IMR-90 (cell line): ENCODE measurements at regions not wholly inside any gene's neighbourhood (a gene's known extent, or its start where the extent isn't known, plus 50 kb on each side); places are given as distances from the start of the nearest gene placed in this dataset.

ENCODE experiments used
- ATAC-seq: fragments of 200-7000 bp; cut with Tn5 transposase; 2 replicates; pipeline ENCODE4 v1.9.1; 2020; ENCODE audit warnings: low read depth, mild to moderate bottlenecking, moderate library complexity
- BruUV-seq: library from RNA; stranded (reverse); fragments of 400-500 nt; replicated peaks from 2 replicates; lab custom pipeline; 2021; lab: Mats Ljungman, UMichigan
- CTCF ChIA-PET: fragments of 300-600 bp; formaldehyde crosslinking; extraction: SDS; loops from one replicate; lab custom pipeline; 2021; ENCODE audit warnings: antibody characterized with exemption; lab: Yijun Ruan, JAX
- POLR2A ChIA-PET: fragments of 300-600 bp; sonication (Branson Sonifier 250); formaldehyde crosslinking; loops from one replicate; lab custom pipeline; 2022; ENCODE audit warnings: antibody characterized with exemption; ENCODE audit not compliant: unreplicated experiment; lab: Charles Lee
- DNase-seq: peaks from one replicate; pipeline ENCODE4 v3.0.0; 2013
- H2AFZ ChIP-seq: replicated peaks from 2 replicates; pipeline ENCODE3; 2013; ENCODE audit warnings: low read length, mild to moderate bottlenecking; ENCODE audit not compliant: poor library complexity
- H2AK5ac ChIP-seq: 2 replicates; pipeline ENCODE4 v1.6.1; 2013; ENCODE audit warnings: low read depth, low read length, inconsistent platforms
- H2AK9ac ChIP-seq: replicated peaks from 2 replicates; pipeline ENCODE3; 2013; ENCODE audit warnings: mild to moderate bottlenecking, low read depth, low read length, moderate library complexity; ENCODE audit not compliant: poor library complexity
- H2BK120ac ChIP-seq: 2 replicates; pipeline ENCODE4 v1.6.1; 2013; ENCODE audit warnings: low read depth, low read length, inconsistent platforms
- H2BK15ac ChIP-seq: 3 replicates; pipeline ENCODE4 v1.6.1; 2013; ENCODE audit warnings: low read depth, low read length, inconsistent platforms
- H2BK20ac ChIP-seq: 2 replicates; pipeline ENCODE4 v1.6.1; 2013; ENCODE audit warnings: low read depth, mild to moderate bottlenecking, inconsistent platforms, low read length, moderate library complexity
- H2BK5ac ChIP-seq: 2 replicates; pipeline ENCODE4 v1.6.1; 2013; ENCODE audit warnings: mild to moderate bottlenecking, low read depth, low read length, inconsistent platforms; ENCODE audit not compliant: poor library complexity, severe bottlenecking
- H3K14ac ChIP-seq: replicated peaks from 2 replicates; pipeline ENCODE4 v1.6.1; 2013; ENCODE audit warnings: low read depth, low read length, inconsistent platforms
- H3K18ac ChIP-seq: 2 replicates; pipeline ENCODE4 v1.6.1; 2013; ENCODE audit warnings: low read depth, low read length, control low read depth
- H3K23ac ChIP-seq: 2 replicates; pipeline ENCODE4 v1.6.1; 2013; ENCODE audit warnings: low read depth, low read length, inconsistent platforms
- H3K27ac ChIP-seq: 2 replicates; pipeline ENCODE4 v1.5.1; 2013; ENCODE audit warnings: mild to moderate bottlenecking, control low read depth, low read length; ENCODE audit not compliant: insufficient read depth
- H3K27me3 ChIP-seq: 2 replicates; pipeline ENCODE4 v1.6.1; 2013; ENCODE audit warnings: low read length; ENCODE audit not compliant: control insufficient read depth, insufficient read depth
- H3K36me3 ChIP-seq: 2 replicates; pipeline ENCODE4 v1.6.1; 2013; ENCODE audit warnings: low read length, mixed read lengths; ENCODE audit not compliant: control insufficient read depth, insufficient read depth
- H3K4ac ChIP-seq: 2 replicates; pipeline ENCODE4 v1.6.1; 2013; ENCODE audit warnings: low read depth, low read length, inconsistent platforms
- H3K4me1 ChIP-seq: 2 replicates; pipeline ENCODE4 v1.6.1; 2013; ENCODE audit warnings: low read length, mixed read lengths; ENCODE audit not compliant: control insufficient read depth, insufficient read depth
- H3K4me2 ChIP-seq: 2 replicates; pipeline ENCODE4 v1.6.1; 2013; ENCODE audit warnings: low read depth, mild to moderate bottlenecking, control low read depth, low read length, moderate library complexity
- H3K4me3 ChIP-seq: 2 replicates; pipeline ENCODE4 v1.5.1; 2013; ENCODE audit warnings: low read depth, mild to moderate bottlenecking, control low read depth, low read length, moderate library complexity; ENCODE audit not compliant: insufficient read depth
- H3K56ac ChIP-seq: 2 replicates; pipeline ENCODE4 v1.6.1; 2013; ENCODE audit warnings: low read length, inconsistent platforms; ENCODE audit not compliant: insufficient read depth; ENCODE audit errors: extremely low read depth
- H3K79me1 ChIP-seq, 2 experiments: 2 replicates each; pipeline ENCODE4 v1.6.1; 2013; ENCODE audit warnings: low read length in 2 of 2, inconsistent platforms in 1 of 2, low read depth in 1 of 2
- H3K9ac ChIP-seq: 2 replicates; pipeline ENCODE4 v1.6.1; 2013; ENCODE audit warnings: low read depth, low read length, control low read depth
- H3K9me1 ChIP-seq: 2 replicates; pipeline ENCODE4 v1.6.1; 2013; ENCODE audit warnings: low read length, inconsistent platforms; ENCODE audit not compliant: insufficient read depth
- H3K9me3 ChIP-seq: 2 replicates; pipeline ENCODE4 v1.6.1; 2013; ENCODE audit warnings: low read length; ENCODE audit not compliant: control insufficient read depth, insufficient read depth
- H4K20me1 ChIP-seq: 2 replicates; pipeline ENCODE4 v1.6.1; 2013; ENCODE audit warnings: low read length, inconsistent platforms; ENCODE audit not compliant: insufficient read depth
- H4K5ac ChIP-seq: 2 replicates; pipeline ENCODE4 v1.6.1; 2013; ENCODE audit warnings: mild to moderate bottlenecking, low read depth, low read length, control low read depth
- H4K8ac ChIP-seq, 2 experiments: 2 replicates each; pipeline ENCODE4 v1.6.1; 2013; ENCODE audit warnings: low read depth in 2 of 2, low read length in 2 of 2, control low read depth in 1 of 2, inconsistent platforms in 1 of 2
- H4K91ac ChIP-seq: 2 replicates; pipeline ENCODE4 v1.6.1; 2013; ENCODE audit warnings: low read depth, low read length, inconsistent platforms; ENCODE audit not compliant: insufficient read depth
- CEBPB ChIP-seq: IDR thresholded peaks from 2 replicates; pipeline ENCODE4 v1.6.1; 2012; ENCODE audit warnings: low read depth, low read length, improper control_type of control experiment
- CHD1 ChIP-seq: IDR thresholded peaks from 2 replicates; pipeline ENCODE4 v1.6.1; 2012; ENCODE audit warnings: low read depth, low read length, improper control_type of control experiment
- ELK1 ChIP-seq: fragments of 150-350 bp; IDR thresholded peaks from 2 replicates; pipeline ENCODE4 v1.6.1; 2016; ENCODE audit warnings: low read depth, mild to moderate bottlenecking, low read length, moderate library complexity, borderline replicate concordance
- MAFK ChIP-seq: IDR thresholded peaks from 2 replicates; pipeline ENCODE4 v1.6.1; 2012; ENCODE audit warnings: low read depth, low read length, improper control_type of control experiment
- MXI1 ChIP-seq: IDR thresholded peaks from 2 replicates; pipeline ENCODE4 v1.6.1; 2012; ENCODE audit warnings: low read depth, mild to moderate bottlenecking, low read length, moderate library complexity, borderline replicate concordance
- NFE2L2 ChIP-seq: fragments of 150-350 bp; IDR thresholded peaks from 2 replicates; pipeline ENCODE4 v1.6.1; 2016; ENCODE audit warnings: low read depth, mild to moderate bottlenecking, low read length
- RAD21 ChIP-seq: IDR thresholded peaks from 2 replicates; pipeline ENCODE4 v1.6.1; 2012; ENCODE audit warnings: low read length, improper control_type of control experiment
- WGBS, 2 experiments: methylation state at CpG; one replicate each; pipeline versions ENCODE4 v1.1.5 to v1.1.7; 2013; ENCODE audit warnings: missing lambda C conversion rate in 2 of 2; ENCODE audit not compliant: insufficient read length in 1 of 2; ENCODE audit errors: extremely low coverage in 2 of 2; 5-methylcytosine and 5-hydroxymethylcytosine counted together
- dilution Hi-C: fragments of 300-500 bp; cut with HindIII; formaldehyde crosslinking; loops from one replicate; pipeline ENCODE4 v1.14.3; 2018; ENCODE audit warnings: low sequenced_read_pairs; ENCODE audit not compliant: unreplicated experiment
- in situ Hi-C: fragments of 300-500 bp; cut with MboI; formaldehyde crosslinking; loops from 3 replicates; pipeline ENCODE4 v1.14.3; 2019; ENCODE audit warnings: low sequenced_read_pairs, inconsistent platforms, mixed read lengths
- intact Hi-C: fragments of 100-400 bp; cut with micrococcal nuclease; formaldehyde crosslinking; loops from 2 replicates; pipeline ENCODE4 v1.10.0; 2022

DNA sequence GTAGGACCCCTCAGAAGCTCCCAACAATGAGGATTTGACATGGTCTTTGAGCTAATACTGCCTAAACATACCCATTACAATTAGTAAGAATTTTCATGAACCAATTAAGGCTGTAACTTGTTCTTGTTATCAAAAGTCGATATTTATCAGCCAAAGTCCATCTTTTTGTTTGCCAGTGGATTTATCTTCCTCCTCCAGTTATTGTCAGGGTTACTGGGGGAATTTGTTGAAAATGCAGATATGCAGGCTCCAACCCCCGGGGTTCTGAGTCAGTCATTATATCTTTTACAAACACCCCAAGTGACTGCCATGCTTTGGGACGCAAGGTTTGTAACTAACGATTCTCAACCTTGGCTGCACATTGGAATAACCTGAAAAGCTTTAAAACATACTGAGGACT lies 338.8 kb upstream of the PPARGC1A start:
- intact Hi-C loops: no loop called here
- no peak overlapping the region for H3K56ac ChIP-seq
- H3K4me1 ChIP-seq: peaks cover 9% of the 10 kb centered on the region
- no peak overlapping the region for H2BK120ac ChIP-seq
- dilution Hi-C loops: no loop called here
- H3K27me3 ChIP-seq: no peaks in the 10 kb centered on the region
- in situ Hi-C loops: no loop called here
- no peak overlapping the region for H3K4me3 ChIP-seq
- no peak overlapping the region for H2BK15ac ChIP-seq
- no TSS peak for BruUV-seq
- no peak overlapping the region for H3K27ac ChIP-seq
- no peaks in the 10 kb centered on the region for H4K20me1 ChIP-seq
- no peak overlapping the region for H3K4me2 ChIP-seq
- H3K4ac ChIP-seq: no peak overlapping the region
- no peak overlapping the region for H2AK9ac ChIP-seq
- H4K8ac ChIP-seq: no peak overlapping the region
- no peaks in the 10 kb centered on the region for H3K9me1 ChIP-seq
- H3K79me1 ChIP-seq: no peaks in the 10 kb centered on the region
- DNase-seq (no peak), ATAC-seq (no peak)
- H3K36me3 ChIP-seq: no peaks in the 10 kb centered on the region
- H4K5ac ChIP-seq: no peak overlapping the region
- H2AFZ ChIP-seq: no peak overlapping the region
- H2AK5ac ChIP-seq: no peak overlapping the region
- no peak overlapping the region for H3K23ac ChIP-seq
- ChIA-PET POLR2A (no interaction called here), CTCF (no interaction called here)
- H3K9ac ChIP-seq: no peak overlapping the region
- no peak overlapping the region for H2BK5ac ChIP-seq
- no peak overlapping the region for H2BK20ac ChIP-seq
- no peak overlapping the region for H4K91ac ChIP-seq
- no CpG with 5 or more reads among the region's 4 CpGs for WGBS, 2 experiments
- TF ChIP-seq RAD21 (no peak), MXI1 (no peak), CHD1 (no peak), MAFK (no peak), CEBPB (no peak), ELK1 (no peak), NFE2L2 (no peak)
- no peak overlapping the region for H3K18ac ChIP-seq
- no peaks in the 10 kb centered on the region for H3K9me3 ChIP-seq
- H3K14ac ChIP-seq: no peak overlapping the region
